RWPE2 (cell line): ENCODE measurements at regions not wholly inside any gene's neighbourhood (a gene's known extent, or its start where the extent isn't known, plus 50 kb on each side); places are given as distances from the start of the nearest gene placed in this dataset.
"Not testable (repeated sequence)": the region's sequence is repeated elsewhere in the genome, so short reads cannot be mapped to it uniquely, and the experiment has no call there.

Experiments used
- ATAC-seq: fragments of 200-7000 bp; cut with Tn5 transposase; 3 replicates; pipeline ENCODE4 v1.9.1; 2021; ENCODE audit warnings: low read depth
- DNase-seq: peaks from one replicate; pipeline ENCODE4 v3.0.0-alpha.2; 2020; ENCODE audit warnings: low spot score
- H3K27ac ChIP-seq: fragments of 450-650 bp; 2 replicates; pipeline ENCODE4 v1.5.1; 2017; ENCODE audit warnings: mild to moderate bottlenecking; ENCODE audit not compliant: poor library complexity, severe bottlenecking
- H3K27me3 ChIP-seq: fragments of 250-450 bp; sonication (Bioruptor Pico); 2 replicates; pipeline ENCODE4 v1.5.1; 2021; ENCODE audit warnings: mild to moderate bottlenecking, moderate library complexity; ENCODE audit not compliant: insufficient read depth, poor library complexity, severe bottlenecking
- H3K36me3 ChIP-seq: fragments of 250-450 bp; sonication (Bioruptor Pico); 2 replicates; pipeline ENCODE4 v1.5.1; 2020; ENCODE audit warnings: low read depth, mild to moderate bottlenecking, moderate library complexity
- H3K4me1 ChIP-seq: fragments of 250-450 bp; sonication (Bioruptor Pico); 2 replicates; pipeline ENCODE4 v1.5.1; 2021; ENCODE audit warnings: mild to moderate bottlenecking, moderate library complexity; ENCODE audit not compliant: insufficient read depth, poor library complexity, severe bottlenecking
- H3K4me3 ChIP-seq: fragments of 250-450 bp; sonication (Bioruptor Pico); 2 replicates; pipeline ENCODE4 v1.5.1; 2021; ENCODE audit warnings: mild to moderate bottlenecking, moderate library complexity; ENCODE audit not compliant: severe bottlenecking
- H3K9me3 ChIP-seq: fragments of 250-450 bp; sonication (Bioruptor Pico); 2 replicates; pipeline ENCODE4 v1.5.1; 2021; ENCODE audit warnings: mild to moderate bottlenecking, moderate library complexity; ENCODE audit not compliant: severe bottlenecking
- CTCF ChIP-seq: fragments of 450-650 bp; IDR thresholded peaks from one replicate; pipeline ENCODE4 v1.5.1; 2017; ENCODE audit warnings: mild to moderate bottlenecking, moderate library complexity; ENCODE audit not compliant: poor library complexity, severe bottlenecking

GRCh38 chr11:96827164-96827563 lies 437.4 kb downstream of the JRKL start:
- H3K27ac ChIP-seq = no peak overlapping the region
- H3K4me3 ChIP-seq = no peak overlapping the region
- H3K9me3 ChIP-seq = no peaks in the 10 kb centered on the region
- ATAC-seq (no peak), DNase-seq (no peak)
- H3K4me1 ChIP-seq = no peaks in the 10 kb centered on the region
- no peaks in the 10 kb centered on the region for H3K27me3 ChIP-seq
- TF ChIP-seq CTCF = peak; percentile 20
- H3K36me3 ChIP-seq = no peaks in the 10 kb centered on the region

DNA sequence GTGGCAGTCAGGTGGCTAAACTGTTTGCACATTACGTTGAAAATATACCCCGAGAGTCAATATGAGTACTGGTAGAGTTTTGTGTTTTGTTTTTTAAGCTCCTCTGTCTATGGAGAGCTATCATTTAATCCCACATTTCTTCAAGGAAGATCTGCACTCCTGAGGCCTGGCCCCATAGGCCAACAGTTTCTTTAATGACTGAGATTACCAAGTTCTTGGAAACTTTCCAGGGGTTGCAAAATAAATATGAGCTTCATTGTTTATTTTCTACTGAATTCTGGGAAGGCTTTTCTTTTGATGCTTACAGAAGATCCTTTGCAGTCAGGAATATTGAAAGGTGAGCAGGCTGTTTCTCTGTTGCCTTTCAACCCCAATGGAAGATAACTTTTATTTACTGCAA lies 452.0 kb downstream of the JRKL start:
- Histone ChIP-seq H3K27ac (no peak overlapping the region), H3K9me3 (no peaks in the 10 kb centered on the region), H3K4me1 (no peaks in the 10 kb centered on the region), H3K27me3 (no peaks in the 10 kb centered on the region), H3K4me3 (no peak overlapping the region), H3K36me3 (no peaks in the 10 kb centered on the region)
- no peak for TF ChIP-seq CTCF
- DNase-seq (no peak), ATAC-seq (no peak)

- Histone ChIP-seq H3K4me3 (no peak overlapping the region), H3K27ac (no peak overlapping the region), H3K27me3 (no peaks in the 10 kb centered on the region), H3K4me1 (no peaks in the 10 kb centered on the region), H3K9me3 (no peaks in the 10 kb centered on the region), H3K36me3 (no peaks in the 10 kb centered on the region)
- no peak for TF ChIP-seq CTCF
- no peak for DNase-seq
- ATAC-seq = no peak
Measured at GRCh38 chr11:96842731-96843130, 452.9 kb downstream of the JRKL start.

DNA sequence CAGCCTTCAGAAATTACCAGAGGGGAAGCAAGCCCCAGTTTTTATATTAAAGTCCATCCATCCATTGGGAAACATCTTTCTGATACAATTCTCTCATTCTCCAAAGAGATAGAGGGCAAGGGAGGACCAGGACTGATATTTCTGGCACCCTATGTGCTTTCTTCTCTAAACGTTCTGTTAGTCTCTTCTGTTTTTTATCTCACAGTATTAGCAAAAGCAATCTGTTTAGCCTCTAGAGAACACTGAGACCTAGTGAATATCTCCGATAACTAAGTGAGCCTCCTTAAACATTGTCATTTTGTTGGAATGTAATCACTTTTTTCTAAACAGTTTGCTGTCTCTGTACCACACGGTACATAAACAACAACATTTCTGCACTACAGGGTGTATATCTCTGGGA lies 464.6 kb downstream of the JRKL start:
- H3K27me3 ChIP-seq = no peaks in the 10 kb centered on the region
- no peak overlapping the region for H3K4me3 ChIP-seq
- TF ChIP-seq CTCF = no peak
- no peaks in the 10 kb centered on the region for H3K36me3 ChIP-seq
- H3K4me1 ChIP-seq = no peaks in the 10 kb centered on the region
- no peaks in the 10 kb centered on the region for H3K9me3 ChIP-seq
- H3K27ac ChIP-seq = no peak overlapping the region
- no peak for ATAC-seq
- no peak for DNase-seq

DNA sequence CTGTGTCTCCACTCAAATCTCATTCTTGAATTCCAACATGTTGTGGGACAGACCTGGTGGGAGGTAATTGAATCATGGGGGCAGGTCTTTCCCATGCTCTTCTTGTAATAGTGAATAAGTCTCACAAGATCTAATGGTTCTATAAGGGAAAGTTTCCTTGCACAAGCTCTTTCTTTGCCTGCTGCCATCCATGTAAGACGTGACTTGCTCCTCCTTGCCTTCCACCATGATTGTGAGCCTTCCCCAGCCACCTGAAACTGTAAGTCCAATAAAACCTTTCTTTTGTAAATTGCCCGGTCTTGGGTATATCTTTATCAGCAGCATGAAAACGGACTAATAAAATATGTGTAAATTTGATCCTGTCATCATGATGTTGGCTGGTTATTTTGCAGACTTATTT lies 471.9 kb downstream of the JRKL start:
- not testable (repeated sequence) for H3K36me3 ChIP-seq, ATAC-seq, H3K27me3 ChIP-seq, H3K27ac ChIP-seq, H3K9me3 ChIP-seq, H3K4me1 ChIP-seq, H3K4me3 ChIP-seq, DNase-seq
